AG09309 (cell line): ENCODE measurements at regions not wholly inside any gene's neighbourhood (a gene's known extent, or its start where the extent isn't known, plus 50 kb on each side); places are given as distances from the start of the nearest gene placed in this dataset.

Experiments used
- DNase-seq: peaks from one replicate; pipeline ENCODE4 v3.0.0-alpha.2; 2010; ENCODE audit warnings: low read depth
- H3K4me3 ChIP-seq: 2 replicates; pipeline ENCODE4 v1.5.1; 2011; ENCODE audit warnings: mild to moderate bottlenecking, low read depth, low read length, moderate library complexity; ENCODE audit not compliant: control insufficient read depth
- CTCF ChIP-seq: IDR thresholded peaks from 2 replicates; pipeline ENCODE4 v1.5.1; 2011; ENCODE audit warnings: mild to moderate bottlenecking, low read depth, low read length, inconsistent platforms; ENCODE audit not compliant: insufficient read depth, control insufficient read depth; ENCODE audit errors: missing control alignments

- no peak for TF ChIP-seq CTCF
- H3K4me3 ChIP-seq, result no peak overlapping the region
- DNase-seq, result no peak
These were observed 105.2 kb downstream of the ZNF280B start for GRCh38 chr22:22403306-22403705.

GRCh38 chr22:22403771-22404170, 104.8 kb downstream of the ZNF280B start:
- no peak for TF ChIP-seq CTCF

GRCh38 chr22:22404598-22405284, 103.8 kb downstream of the ZNF280B start:
- TF ChIP-seq CTCF, result no peak
- no peak for DNase-seq
- no peak overlapping the region for H3K4me3 ChIP-seq

More at GRCh38 chr22:22403771-22404170, 104.8 kb downstream of the ZNF280B start:
- no peak for DNase-seq
- no peak overlapping the region for H3K4me3 ChIP-seq

GRCh38 chr22:22406445-22407027, 102.0 kb downstream of the ZNF280B start:
- no peak overlapping the region for H3K4me3 ChIP-seq
- no peak for TF ChIP-seq CTCF
- DNase-seq, result no peak

DNA sequence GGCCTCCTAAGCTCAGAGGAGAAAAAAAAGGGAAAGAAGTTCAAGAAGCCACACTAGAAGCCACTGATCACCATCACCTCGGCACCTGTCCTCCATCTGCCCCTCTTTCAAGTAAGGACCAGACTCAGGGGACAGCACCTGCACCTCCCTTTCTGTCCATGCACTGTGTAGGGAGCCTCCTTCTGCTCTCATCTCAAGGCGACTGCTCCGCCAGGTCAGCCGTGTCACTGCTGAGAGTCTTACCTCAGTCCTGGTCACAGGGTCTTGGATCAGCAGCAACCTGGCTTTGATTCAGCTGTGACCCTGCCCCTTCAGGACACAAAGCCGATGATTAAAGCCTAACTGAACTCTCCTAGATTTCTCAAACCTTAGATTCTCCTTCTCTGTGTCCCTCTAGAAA, 101.5 kb downstream of the ZNF280B start:
- TF ChIP-seq CTCF, result no peak
- no peak for DNase-seq
- H3K4me3 ChIP-seq, result no peak overlapping the region

GRCh38 chr22:22408269-22408668, 100.3 kb downstream of the ZNF280B start:
- no peak for DNase-seq
- no peak for TF ChIP-seq CTCF
- H3K4me3 ChIP-seq, result no peak overlapping the region
